ENCODE measurements at regions not wholly inside any gene's neighbourhood (a gene's known extent, or its start where the extent isn't known, plus 50 kb on each side); places are given as distances from the start of the nearest gene placed in this dataset.

DNA sequence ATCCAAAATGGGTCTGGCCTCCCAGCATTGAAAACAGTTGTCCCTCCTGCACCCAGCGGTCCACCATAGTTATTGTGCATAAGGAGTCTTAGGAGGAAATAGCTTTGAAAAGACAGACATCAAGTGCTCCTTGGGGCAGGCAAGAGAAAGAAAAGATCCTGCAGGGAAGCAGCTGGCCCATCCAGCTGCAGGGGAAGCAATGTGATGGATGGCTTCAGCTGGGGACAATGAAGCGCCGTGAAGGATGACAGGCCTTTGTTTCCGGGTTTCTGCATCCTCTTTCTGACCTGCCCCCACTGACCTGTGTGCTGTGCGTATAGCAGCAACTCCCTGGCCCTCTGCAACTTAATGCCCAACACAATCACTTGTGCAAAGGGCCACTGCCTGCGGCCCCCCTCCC, 142.9 kb upstream of the NCKAP5 start:
- H3K36me3 ChIP-seq (ENCODE audit: control insufficient read depth in 2 of 2, insufficient read depth in 2 of 2, low read length in 1 of 2), result no peaks in the 10 kb centered on the region
- DNase-seq (ENCODE audit: low read depth, low spot score) (no peak), FAIRE-seq (no peak), ATAC-seq (no peak)
- in situ Hi-C loops (cut with MboI), result no loop called here
- 28% methylated on average over 6 of the region's 6 CpGs for WGBS (ENCODE audit: insufficient coverage, insufficient replicate concordance, low lambda C conversion rate, missing lambda C conversion rate)
- POLR2A ChIA-PET, result no interaction called here
- no peak overlapping the region for H3K9ac ChIP-seq (ENCODE audit: control insufficient read depth, insufficient read depth, low read length)
- H3K9me3 ChIP-seq (replicated peaks; ENCODE audit: control insufficient read depth, insufficient read depth, low read length), result no peaks in the 10 kb centered on the region
- no peaks in the 10 kb centered on the region; a peak in 2 of 4 replicates for H3K27me3 ChIP-seq (replicated peaks in 1 of 2; ENCODE audit: control insufficient read depth in 2 of 2, insufficient read depth in 2 of 2, low read length in 1 of 2)
- H2AFZ ChIP-seq (ENCODE audit: control insufficient read depth, low read depth, low read length), result no peak overlapping the region; the same call in 1 of the 2 replicates
- H4K20me1 ChIP-seq (ENCODE audit: control insufficient read depth, insufficient read depth), result no peaks in the 10 kb centered on the region
- H3K27ac ChIP-seq (ENCODE audit: control insufficient read depth, insufficient read depth), result no peak overlapping the region
- intact Hi-C loops (cut with micrococcal nuclease; ENCODE audit: unreplicated experiment), result no loop called here
- SMC1A ChIA-PET (ENCODE audit: uncharacterized antibody, unreplicated experiment), result no interaction called here
- no peak for TF ChIP-seq MTA3 (IDR thresholded peaks at IDR 0.05; ENCODE audit: borderline replicate concordance, low read length)
- H3K4me2 ChIP-seq (ENCODE audit: control insufficient read depth, insufficient read depth), result no peak overlapping the region
- CTCF ChIA-PET, result no interaction called here
- H3K4me3 ChIP-seq, result no peak overlapping the region
- H3K79me2 ChIP-seq (ENCODE audit: control insufficient read depth, insufficient read depth, low read length), result no peaks in the 10 kb centered on the region
- no TSS peak for BruUV-seq (replicated peaks)
- no peaks in the 10 kb centered on the region for H3K4me1 ChIP-seq (ENCODE audit: control insufficient read depth, insufficient read depth, low read length)
- RAD21 ChIA-PET (ENCODE audit: unreplicated experiment), result no interaction called here

DNA sequence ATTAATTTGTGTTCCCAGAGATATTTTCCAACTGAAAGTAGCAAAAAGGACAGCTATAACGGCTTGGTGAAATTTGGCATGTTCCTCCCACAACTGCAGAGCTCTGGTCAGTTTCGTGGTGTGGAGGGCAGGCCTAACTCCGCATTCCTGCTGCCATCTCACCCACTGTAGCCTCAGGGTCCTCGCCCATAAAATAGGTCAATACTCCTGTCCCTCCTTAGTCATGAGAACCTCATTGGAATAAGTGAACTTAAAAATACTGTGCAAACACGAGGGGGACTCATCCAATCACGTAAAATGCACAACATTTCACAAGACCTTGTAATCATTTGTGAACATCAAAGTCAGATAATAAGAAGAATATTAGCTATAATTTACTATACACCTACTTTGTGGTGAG, 143.5 kb upstream of the NCKAP5 start:
- intact Hi-C loops (cut with micrococcal nuclease; ENCODE audit: unreplicated experiment) (no loop called here), in situ Hi-C loops (cut with MboI) (no loop called here)
- Histone ChIP-seq H4K20me1 (ENCODE audit: control insufficient read depth, insufficient read depth) (no peaks in the 10 kb centered on the region), H3K4me3 (no peak overlapping the region), H3K4me1 (ENCODE audit: control insufficient read depth, insufficient read depth, low read length) (no peaks in the 10 kb centered on the region), H3K9me3 (replicated peaks; ENCODE audit: control insufficient read depth, insufficient read depth, low read length) (no peaks in the 10 kb centered on the region), H3K9ac (ENCODE audit: control insufficient read depth, insufficient read depth, low read length) (no peak overlapping the region), H3K36me3 (ENCODE audit: control insufficient read depth in 2 of 2, insufficient read depth in 2 of 2, low read length in 1 of 2) (no peaks in the 10 kb centered on the region), H3K27me3 (replicated peaks in 1 of 2; ENCODE audit: control insufficient read depth in 2 of 2, insufficient read depth in 2 of 2, low read length in 1 of 2) (no peaks in the 10 kb centered on the region; a peak in 2 of 4 replicates), H3K4me2 (ENCODE audit: control insufficient read depth, insufficient read depth) (no peak overlapping the region), H3K27ac (ENCODE audit: control insufficient read depth, insufficient read depth) (no peak overlapping the region), H3K79me2 (ENCODE audit: control insufficient read depth, insufficient read depth, low read length) (no peaks in the 10 kb centered on the region), H2AFZ (ENCODE audit: control insufficient read depth, low read depth, low read length) (no peak overlapping the region)
- ChIA-PET POLR2A (no interaction called here), CTCF (no interaction called here), RAD21 (ENCODE audit: unreplicated experiment) (no interaction called here), SMC1A (ENCODE audit: uncharacterized antibody, unreplicated experiment) (no interaction called here)
- ATAC-seq, result no peak
- no peak for DNase-seq (ENCODE audit: low read depth, low spot score)
- no TSS peak for BruUV-seq (replicated peaks)
- 4% methylated on average over 6 of the region's 6 CpGs for WGBS (ENCODE audit: insufficient coverage, insufficient replicate concordance, low lambda C conversion rate, missing lambda C conversion rate)
- no peak for FAIRE-seq
- TF ChIP-seq GATAD2B (conservative IDR thresholded peaks at IDR 0.05; ENCODE audit: low read depth) (no peak), SREBF2 (IDR thresholded peaks at IDR 0.05; ENCODE audit: low read length) (no peak), JUND (IDR thresholded peaks at IDR 0.05; ENCODE audit: low read depth, low read length) (no peak), ZNF274 (IDR thresholded peaks at IDR 0.05; ENCODE audit: insufficient read depth, insufficient read length) (no peak), ZNF24 (IDR thresholded peaks at IDR 0.05) (no peak), NFYA (IDR thresholded peaks at IDR 0.05; ENCODE audit: borderline replicate concordance, low read depth, low read length) (no peak), NR2C1 (IDR thresholded peaks at IDR 0.05) (no peak), ZNF384 (IDR thresholded peaks at IDR 0.05; ENCODE audit: borderline replicate concordance, low read depth, low read length) (no peak), CEBPB (IDR thresholded peaks at IDR 0.05; ENCODE audit: borderline replicate concordance in 1 of 2, low read depth in 2 of 2, low read length in 2 of 2) (no peak), EZH2 (IDR thresholded peaks at IDR 0.05; ENCODE audit: borderline replicate concordance, control insufficient read depth, low read depth, low read length) (no peak)
- TF ChIP-seq, protein P1, sequence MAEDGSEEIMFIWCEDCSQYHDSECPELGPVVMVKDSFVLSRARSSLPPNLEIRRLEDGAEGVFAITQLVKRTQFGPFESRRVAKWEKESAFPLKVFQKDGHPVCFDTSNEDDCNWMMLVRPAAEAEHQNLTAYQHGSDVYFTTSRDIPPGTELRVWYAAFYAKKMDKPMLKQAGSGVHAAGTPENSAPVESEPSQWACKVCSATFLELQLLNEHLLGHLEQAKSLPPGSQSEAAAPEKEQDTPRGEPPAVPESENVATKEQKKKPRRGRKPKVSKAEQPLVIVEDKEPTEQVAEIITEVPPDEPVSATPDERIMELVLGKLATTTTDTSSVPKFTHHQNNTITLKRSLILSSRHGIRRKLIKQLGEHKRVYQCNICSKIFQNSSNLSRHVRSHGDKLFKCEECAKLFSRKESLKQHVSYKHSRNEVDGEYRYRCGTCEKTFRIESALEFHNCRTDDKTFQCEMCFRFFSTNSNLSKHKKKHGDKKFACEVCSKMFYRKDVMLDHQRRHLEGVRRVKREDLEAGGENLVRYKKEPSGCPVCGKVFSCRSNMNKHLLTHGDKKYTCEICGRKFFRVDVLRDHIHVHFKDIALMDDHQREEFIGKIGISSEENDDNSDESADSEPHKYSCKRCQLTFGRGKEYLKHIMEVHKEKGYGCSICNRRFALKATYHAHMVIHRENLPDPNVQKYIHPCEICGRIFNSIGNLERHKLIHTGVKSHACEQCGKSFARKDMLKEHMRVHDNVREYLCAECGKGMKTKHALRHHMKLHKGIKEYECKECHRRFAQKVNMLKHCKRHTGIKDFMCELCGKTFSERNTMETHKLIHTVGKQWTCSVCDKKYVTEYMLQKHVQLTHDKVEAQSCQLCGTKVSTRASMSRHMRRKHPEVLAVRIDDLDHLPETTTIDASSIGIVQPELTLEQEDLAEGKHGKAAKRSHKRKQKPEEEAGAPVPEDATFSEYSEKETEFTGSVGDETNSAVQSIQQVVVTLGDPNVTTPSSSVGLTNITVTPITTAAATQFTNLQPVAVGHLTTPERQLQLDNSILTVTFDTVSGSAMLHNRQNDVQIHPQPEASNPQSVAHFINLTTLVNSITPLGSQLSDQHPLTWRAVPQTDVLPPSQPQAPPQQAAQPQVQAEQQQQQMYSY (CRISPR knock-in tag; IDR thresholded peaks at IDR 0.05), result no peak
- TF ChIP-seq, protein P2, sequence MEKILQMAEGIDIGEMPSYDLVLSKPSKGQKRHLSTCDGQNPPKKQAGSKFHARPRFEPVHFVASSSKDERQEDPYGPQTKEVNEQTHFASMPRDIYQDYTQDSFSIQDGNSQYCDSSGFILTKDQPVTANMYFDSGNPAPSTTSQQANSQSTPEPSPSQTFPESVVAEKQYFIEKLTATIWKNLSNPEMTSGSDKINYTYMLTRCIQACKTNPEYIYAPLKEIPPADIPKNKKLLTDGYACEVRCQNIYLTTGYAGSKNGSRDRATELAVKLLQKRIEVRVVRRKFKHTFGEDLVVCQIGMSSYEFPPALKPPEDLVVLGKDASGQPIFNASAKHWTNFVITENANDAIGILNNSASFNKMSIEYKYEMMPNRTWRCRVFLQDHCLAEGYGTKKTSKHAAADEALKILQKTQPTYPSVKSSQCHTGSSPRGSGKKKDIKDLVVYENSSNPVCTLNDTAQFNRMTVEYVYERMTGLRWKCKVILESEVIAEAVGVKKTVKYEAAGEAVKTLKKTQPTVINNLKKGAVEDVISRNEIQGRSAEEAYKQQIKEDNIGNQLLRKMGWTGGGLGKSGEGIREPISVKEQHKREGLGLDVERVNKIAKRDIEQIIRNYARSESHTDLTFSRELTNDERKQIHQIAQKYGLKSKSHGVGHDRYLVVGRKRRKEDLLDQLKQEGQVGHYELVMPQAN (conservative IDR thresholded peaks at IDR 0.05), result no peak

Measured in GM12878 (cell line).